ENCODE measurements at regions not wholly inside any gene's neighbourhood (a gene's known extent, or its start where the extent isn't known, plus 50 kb on each side); places are given as distances from the start of the nearest gene placed in this dataset.

DNA sequence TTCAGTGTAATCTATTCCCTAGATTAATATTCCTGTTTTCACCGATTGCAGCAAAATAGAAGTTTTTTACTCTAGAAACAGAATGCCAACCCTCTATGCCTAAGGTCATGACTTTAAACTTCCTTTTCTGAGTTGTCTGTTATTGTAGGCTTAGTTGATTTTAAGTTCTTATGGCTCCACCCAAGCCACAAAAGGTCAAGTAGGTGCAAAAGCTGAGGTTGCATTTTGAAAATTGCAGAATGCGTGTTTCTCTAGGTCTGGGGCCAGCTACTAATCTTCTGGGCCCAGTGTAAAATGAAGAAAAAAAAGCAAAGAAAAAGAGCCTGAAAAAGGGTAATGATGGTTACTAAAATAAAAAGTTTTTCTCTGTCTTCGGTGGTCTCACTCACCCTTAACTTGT is 635.7 kb upstream of the FAM98A start:
- TF ChIP-seq CTCF (IDR thresholded peaks at IDR 0.05; ENCODE audit: low read depth, low read length, missing input control), result no peak
- TF ChIP-seq, protein P1, sequence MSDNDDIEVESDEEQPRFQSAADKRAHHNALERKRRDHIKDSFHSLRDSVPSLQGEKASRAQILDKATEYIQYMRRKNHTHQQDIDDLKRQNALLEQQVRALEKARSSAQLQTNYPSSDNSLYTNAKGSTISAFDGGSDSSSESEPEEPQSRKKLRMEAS (IDR thresholded peaks at IDR 0.05), result no peak
- no peak for TF ChIP-seq GABPA (IDR thresholded peaks at IDR 0.05 in 1 of 2, conservative IDR thresholded peaks at IDR 0.05 in 1 of 2)
- no peak for TF ChIP-seq TAF1 (conservative IDR thresholded peaks at IDR 0.05)
- no peak for TF ChIP-seq RXRA (IDR thresholded peaks at IDR 0.05)
- no peak for TF ChIP-seq EGR1 (IDR thresholded peaks at IDR 0.05; ENCODE audit: low read depth in 2 of 2)
- no peak for TF ChIP-seq RAD21 (IDR thresholded peaks at IDR 0.05)
- no peak for TF ChIP-seq SP1 (IDR thresholded peaks at IDR 0.05)
- TF ChIP-seq REST (IDR thresholded peaks at IDR 0.05), result no peak
- TF ChIP-seq ATF3 (IDR thresholded peaks at IDR 0.05), result no peak
- no peak for TF ChIP-seq YY1 (IDR thresholded peaks at IDR 0.05)
- TF ChIP-seq HNF4G (IDR thresholded peaks at IDR 0.05), result no peak
- no peak for TF ChIP-seq HNF4A (conservative IDR thresholded peaks at IDR 0.05)
- no peak for TF ChIP-seq FOXA1 (IDR thresholded peaks at IDR 0.05)
